Mesothelial cell of epicardium (in vitro differentiated cells): ENCODE measurements at regions not wholly inside any gene's neighbourhood (a gene's known extent, or its start where the extent isn't known, plus 50 kb on each side); places are given as distances from the start of the nearest gene placed in this dataset.

Experiments used
- DNase-seq, 2 experiments: peaks; one replicate each; pipeline ENCODE4 v3.0.0; 2021; ENCODE audit warnings: low spot score in 2 of 2; ENCODE audit not compliant: unreplicated experiment in 2 of 2
- H3K27ac Mint-ChIP-seq: 2 replicates; pipeline ENCODE4 v1.8.0; 2021; ENCODE audit warnings: mixed read lengths
- H3K27me3 Mint-ChIP-seq: 2 replicates; pipeline ENCODE4 v1.8.0; 2021; ENCODE audit warnings: low read depth, mixed read lengths
- H3K36me3 Mint-ChIP-seq: 2 replicates; pipeline ENCODE4 v1.8.0; 2021; ENCODE audit warnings: mixed read lengths
- H3K4me1 Mint-ChIP-seq: 2 replicates; pipeline ENCODE4 v1.8.0; 2021; ENCODE audit warnings: mixed read lengths
- H3K4me3 Mint-ChIP-seq: 2 replicates; pipeline ENCODE4 v1.8.0; 2021; ENCODE audit warnings: mild to moderate bottlenecking, moderate library complexity, mixed read lengths
- H3K9me3 Mint-ChIP-seq: 2 replicates; pipeline ENCODE4 v1.8.0; 2021; ENCODE audit warnings: mixed read lengths
- TF ChIP-seq, protein P1 (sequence below): fragments of 200-600 bp; sonication (generic); IDR thresholded peaks from one replicate; pipeline ENCODE4 v1.5.0; 2021; ENCODE audit warnings: antibody characterized with exemption; ENCODE audit not compliant: unreplicated experiment

DNA sequence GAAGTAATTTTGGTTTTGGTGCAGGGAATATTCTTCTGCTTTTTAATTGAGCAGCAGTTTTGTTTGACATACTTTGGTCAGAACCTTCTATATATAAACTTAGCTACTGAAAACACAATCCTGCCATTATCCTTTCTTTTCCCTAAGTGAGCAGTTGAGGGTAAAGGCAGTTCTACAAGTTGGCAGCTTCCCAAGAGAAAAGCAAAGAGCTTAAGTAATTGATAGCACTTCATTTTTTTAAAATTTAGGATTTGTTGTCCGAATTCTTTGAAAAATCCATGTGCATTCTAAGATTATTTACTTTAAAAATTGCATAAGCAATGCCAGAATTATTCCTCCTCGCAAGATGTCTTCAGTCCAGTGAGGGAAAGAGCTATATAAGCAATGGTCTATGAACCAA is 1394.1 kb downstream of the FAM181B start:
- no peaks in the 10 kb centered on the region for H3K4me1 Mint-ChIP-seq
- DNase-seq, result no peak
- H3K27me3 Mint-ChIP-seq, result peaks cover 22% of the 10 kb centered on the region
- no peak overlapping the region for H3K27ac Mint-ChIP-seq
- TF ChIP-seq, protein P1, sequence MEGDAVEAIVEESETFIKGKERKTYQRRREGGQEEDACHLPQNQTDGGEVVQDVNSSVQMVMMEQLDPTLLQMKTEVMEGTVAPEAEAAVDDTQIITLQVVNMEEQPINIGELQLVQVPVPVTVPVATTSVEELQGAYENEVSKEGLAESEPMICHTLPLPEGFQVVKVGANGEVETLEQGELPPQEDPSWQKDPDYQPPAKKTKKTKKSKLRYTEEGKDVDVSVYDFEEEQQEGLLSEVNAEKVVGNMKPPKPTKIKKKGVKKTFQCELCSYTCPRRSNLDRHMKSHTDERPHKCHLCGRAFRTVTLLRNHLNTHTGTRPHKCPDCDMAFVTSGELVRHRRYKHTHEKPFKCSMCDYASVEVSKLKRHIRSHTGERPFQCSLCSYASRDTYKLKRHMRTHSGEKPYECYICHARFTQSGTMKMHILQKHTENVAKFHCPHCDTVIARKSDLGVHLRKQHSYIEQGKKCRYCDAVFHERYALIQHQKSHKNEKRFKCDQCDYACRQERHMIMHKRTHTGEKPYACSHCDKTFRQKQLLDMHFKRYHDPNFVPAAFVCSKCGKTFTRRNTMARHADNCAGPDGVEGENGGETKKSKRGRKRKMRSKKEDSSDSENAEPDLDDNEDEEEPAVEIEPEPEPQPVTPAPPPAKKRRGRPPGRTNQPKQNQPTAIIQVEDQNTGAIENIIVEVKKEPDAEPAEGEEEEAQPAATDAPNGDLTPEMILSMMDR, result no peak
- H3K36me3 Mint-ChIP-seq, result no peaks in the 10 kb centered on the region
- H3K4me3 Mint-ChIP-seq, result no peak overlapping the region
- H3K9me3 Mint-ChIP-seq, result no peaks in the 10 kb centered on the region

DNA sequence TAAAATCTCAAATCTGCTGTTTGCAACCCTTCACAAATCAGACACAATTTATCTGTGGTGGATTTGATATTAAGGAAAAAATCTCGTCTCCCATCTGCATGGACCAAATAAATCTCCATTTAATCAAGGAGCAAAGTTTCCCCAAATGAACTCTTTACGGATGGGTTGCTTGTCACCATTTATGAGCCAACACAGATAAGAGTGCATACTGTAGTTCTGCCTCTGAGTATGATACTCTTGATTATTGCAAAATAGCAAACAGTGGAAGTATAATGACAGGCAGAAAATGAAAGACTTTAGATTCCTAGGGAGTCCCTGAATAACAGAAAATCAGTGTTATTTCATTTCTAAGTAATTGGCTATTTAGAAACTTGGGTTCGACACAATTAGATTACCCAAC is 1395.9 kb downstream of the FAM181B start:
- no peak for DNase-seq
- TF ChIP-seq, protein P1, result no peak
- Mint-ChIP-seq H3K4me3 (no peak overlapping the region), H3K4me1 (no peaks in the 10 kb centered on the region), H3K27ac (no peak overlapping the region), H3K9me3 (no peaks in the 10 kb centered on the region), H3K27me3 (peaks cover 25% of the 10 kb centered on the region), H3K36me3 (no peaks in the 10 kb centered on the region)

DNA sequence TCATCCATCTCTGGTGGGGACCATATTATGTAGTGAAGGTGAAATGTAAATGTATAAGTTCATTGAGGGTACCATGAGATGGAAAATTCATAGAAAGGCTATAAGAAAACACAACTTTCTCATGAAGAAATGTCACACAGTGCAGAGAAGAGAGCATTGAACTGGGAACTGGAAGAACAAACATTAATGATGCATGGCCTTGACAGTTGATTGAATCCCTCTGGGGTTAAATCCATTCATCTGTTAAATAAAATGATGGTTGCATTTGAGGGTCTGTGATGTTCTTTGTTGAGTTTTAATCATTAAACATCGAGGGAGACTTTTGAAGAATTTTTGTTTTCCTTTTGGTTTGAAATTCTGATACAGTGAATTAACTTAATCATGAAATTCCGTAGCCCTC is 1401.4 kb downstream of the FAM181B start:
- DNase-seq, result no peak
- Mint-ChIP-seq H3K4me1 (no peaks in the 10 kb centered on the region), H3K9me3 (no peaks in the 10 kb centered on the region), H3K27ac (no peak overlapping the region), H3K27me3 (peaks cover 14% of the 10 kb centered on the region), H3K4me3 (no peak overlapping the region), H3K36me3 (no peaks in the 10 kb centered on the region)
- TF ChIP-seq, protein P1, result no peak

DNA sequence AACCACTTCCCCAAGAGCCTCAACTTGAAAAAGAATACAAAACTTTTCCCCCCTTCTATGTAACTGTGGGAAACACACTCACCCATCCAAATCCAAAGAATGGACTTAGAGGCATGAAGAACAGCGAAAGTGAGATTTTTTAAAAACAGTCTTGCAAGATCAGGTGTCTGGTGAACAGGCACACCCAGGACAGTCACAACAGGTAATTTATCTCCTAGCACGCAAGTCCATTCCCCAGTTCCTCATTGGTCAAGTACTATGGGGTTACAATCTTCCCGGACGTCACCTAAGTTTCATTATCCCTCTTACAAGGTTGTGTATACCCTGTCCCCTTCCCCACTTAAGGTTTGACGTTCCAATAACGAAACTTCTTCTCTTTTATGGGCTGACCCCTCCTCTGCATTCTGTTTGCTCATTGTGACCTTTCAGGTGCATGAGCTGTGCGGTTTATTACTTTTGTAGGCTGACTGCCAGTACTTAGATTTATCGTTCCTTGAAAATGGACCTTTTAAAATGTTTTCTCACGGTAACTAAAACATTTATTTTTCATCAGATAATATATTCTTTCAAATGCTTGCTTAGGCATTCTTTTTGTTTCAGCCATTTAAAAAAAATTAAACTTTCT is 1401.9 kb downstream of the FAM181B start:
- TF ChIP-seq, protein P1, result no peak
- H3K9me3 Mint-ChIP-seq, result no peaks in the 10 kb centered on the region
- no peaks in the 10 kb centered on the region for H3K4me1 Mint-ChIP-seq
- no peak overlapping the region for H3K4me3 Mint-ChIP-seq
- H3K36me3 Mint-ChIP-seq, result no peaks in the 10 kb centered on the region
- no peak for DNase-seq
- no peak overlapping the region for H3K27ac Mint-ChIP-seq
- H3K27me3 Mint-ChIP-seq, result peaks cover 13% of the 10 kb centered on the region

DNA sequence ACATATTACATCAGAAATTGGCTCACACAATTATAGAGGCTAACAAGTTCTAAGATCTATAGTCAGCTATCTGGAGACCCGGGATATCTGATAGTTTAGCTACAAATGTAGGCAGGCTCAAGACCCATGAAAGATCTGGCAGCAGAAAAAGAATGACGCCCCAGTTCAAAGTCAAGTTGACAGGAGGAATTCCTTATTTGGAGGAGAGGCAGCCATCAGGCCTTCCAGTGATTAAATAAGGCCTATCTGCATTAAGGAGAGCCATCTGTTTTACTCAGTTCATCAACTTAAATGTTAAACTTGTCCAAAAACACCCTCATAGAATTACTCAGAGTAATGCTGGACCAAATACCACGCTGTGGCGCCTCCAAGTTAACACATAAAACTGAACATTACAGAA is 1402.6 kb downstream of the FAM181B start:
- H3K27ac Mint-ChIP-seq, result no peak overlapping the region
- TF ChIP-seq, protein P1, result no peak
- no peaks in the 10 kb centered on the region for H3K9me3 Mint-ChIP-seq
- H3K4me3 Mint-ChIP-seq, result no peak overlapping the region
- H3K4me1 Mint-ChIP-seq, result no peaks in the 10 kb centered on the region
- DNase-seq, result no peak
- no peaks in the 10 kb centered on the region for H3K36me3 Mint-ChIP-seq
- H3K27me3 Mint-ChIP-seq, result peaks cover 12% of the 10 kb centered on the region
